Stomach (tissue), 4 donors: ENCODE measurements at regions not wholly inside any gene's neighbourhood (a gene's known extent, or its start where the extent isn't known, plus 50 kb on each side); places are given as distances from the start of the nearest gene placed in this dataset.

Source experiments
- EP300 ChIP-seq: sonication (generic); formaldehyde crosslinking; IDR thresholded peaks from one replicate; pipeline ENCODE4 v1.6.1; 2017; ENCODE audit warnings: antibody characterized with exemption
- POLR2A ChIP-seq, 4 donors: fragments of 450-650 bp; IDR thresholded peaks; one replicate each; pipeline ENCODE4 v1.6.1; 2016; ENCODE audit warnings: antibody characterized with exemption in 4 of 4, control low read depth in 2 of 4, mild to moderate bottlenecking in 1 of 4, moderate library complexity in 1 of 4
- POLR2AphosphoS5 ChIP-seq, 3 donors: sonication (generic); formaldehyde crosslinking; IDR thresholded peaks; one replicate each; pipeline ENCODE4 v1.6.1; 2016; ENCODE audit warnings: antibody characterized with exemption in 3 of 3
- TF ChIP-seq, protein P1 (sequence below), 7 experiments: fragments of 450-650 bp in 4 of 7; fragments of 200-600 bp in 3 of 7; sonication (generic) in 3 of 7; IDR thresholded peaks; one replicate each; pipeline ENCODE4 v1.5.1; 2016 to 2019; ENCODE audit warnings: antibody characterized with exemption in 7 of 7, control low read depth in 2 of 7, mild to moderate bottlenecking in 1 of 7

- TF ChIP-seq, protein P1, sequence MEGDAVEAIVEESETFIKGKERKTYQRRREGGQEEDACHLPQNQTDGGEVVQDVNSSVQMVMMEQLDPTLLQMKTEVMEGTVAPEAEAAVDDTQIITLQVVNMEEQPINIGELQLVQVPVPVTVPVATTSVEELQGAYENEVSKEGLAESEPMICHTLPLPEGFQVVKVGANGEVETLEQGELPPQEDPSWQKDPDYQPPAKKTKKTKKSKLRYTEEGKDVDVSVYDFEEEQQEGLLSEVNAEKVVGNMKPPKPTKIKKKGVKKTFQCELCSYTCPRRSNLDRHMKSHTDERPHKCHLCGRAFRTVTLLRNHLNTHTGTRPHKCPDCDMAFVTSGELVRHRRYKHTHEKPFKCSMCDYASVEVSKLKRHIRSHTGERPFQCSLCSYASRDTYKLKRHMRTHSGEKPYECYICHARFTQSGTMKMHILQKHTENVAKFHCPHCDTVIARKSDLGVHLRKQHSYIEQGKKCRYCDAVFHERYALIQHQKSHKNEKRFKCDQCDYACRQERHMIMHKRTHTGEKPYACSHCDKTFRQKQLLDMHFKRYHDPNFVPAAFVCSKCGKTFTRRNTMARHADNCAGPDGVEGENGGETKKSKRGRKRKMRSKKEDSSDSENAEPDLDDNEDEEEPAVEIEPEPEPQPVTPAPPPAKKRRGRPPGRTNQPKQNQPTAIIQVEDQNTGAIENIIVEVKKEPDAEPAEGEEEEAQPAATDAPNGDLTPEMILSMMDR (IDR thresholded peaks at IDR 0.05): no peak
- TF ChIP-seq POLR2AphosphoS5 (IDR thresholded peaks at IDR 0.05): no peak
- TF ChIP-seq POLR2A (IDR thresholded peaks at IDR 0.05): no peak
- no peak for TF ChIP-seq EP300
Observed at GRCh38 chr16:16578701-16579100, 199.8 kb downstream of the NPIPA7 start.
